ENCODE measurements at regions not wholly inside any gene's neighbourhood (a gene's known extent, or its start where the extent isn't known, plus 50 kb on each side); places are given as distances from the start of the nearest gene placed in this dataset.

GRCh38 chr1:186739515-186739914 is 59.3 kb upstream of the PTGS2 start:
- TF ChIP-seq REST (IDR thresholded peaks at IDR 0.05; ENCODE audit: insufficient replicate concordance, low read depth) (no peak), SPI1 (IDR thresholded peaks at IDR 0.05; ENCODE audit: borderline replicate concordance, low read depth) (no peak), CTCF (IDR thresholded peaks at IDR 0.05; ENCODE audit: insufficient read depth, low read length) (no peak), GABPA (IDR thresholded peaks at IDR 0.05; ENCODE audit: low read depth) (no peak), POLR2AphosphoS5 (IDR thresholded peaks at IDR 0.05; ENCODE audit: low read depth) (no peak)
- no peak overlapping the region for H3K27ac ChIP-seq (replicated peaks)
- H3K27me3 ChIP-seq (ENCODE audit: insufficient read depth, poor library complexity, severe bottlenecking) = no peaks in the 10 kb centered on the region
- no peak for DNase-seq (ENCODE audit: low read depth in 1 of 2, low spot score in 1 of 2)
- no peak overlapping the region for H3K4me3 ChIP-seq (replicated peaks; ENCODE audit: insufficient read depth, low read length)

GRCh38 chr1:186738926-186739325 is 58.7 kb upstream of the PTGS2 start:
- H3K4me3 ChIP-seq (replicated peaks; ENCODE audit: insufficient read depth, low read length) = no peak overlapping the region
- TF ChIP-seq REST (IDR thresholded peaks at IDR 0.05; ENCODE audit: insufficient replicate concordance, low read depth) (no peak), POLR2AphosphoS5 (IDR thresholded peaks at IDR 0.05; ENCODE audit: low read depth) (no peak), SPI1 (IDR thresholded peaks at IDR 0.05; ENCODE audit: borderline replicate concordance, low read depth) (no peak), GABPA (IDR thresholded peaks at IDR 0.05; ENCODE audit: low read depth) (no peak), CTCF (IDR thresholded peaks at IDR 0.05; ENCODE audit: insufficient read depth, low read length) (no peak)
- H3K27me3 ChIP-seq (ENCODE audit: insufficient read depth, poor library complexity, severe bottlenecking) = no peaks in the 10 kb centered on the region
- no peak overlapping the region for H3K27ac ChIP-seq (replicated peaks)
- DNase-seq (ENCODE audit: low read depth in 1 of 2, low spot score in 1 of 2) = no peak

DNA sequence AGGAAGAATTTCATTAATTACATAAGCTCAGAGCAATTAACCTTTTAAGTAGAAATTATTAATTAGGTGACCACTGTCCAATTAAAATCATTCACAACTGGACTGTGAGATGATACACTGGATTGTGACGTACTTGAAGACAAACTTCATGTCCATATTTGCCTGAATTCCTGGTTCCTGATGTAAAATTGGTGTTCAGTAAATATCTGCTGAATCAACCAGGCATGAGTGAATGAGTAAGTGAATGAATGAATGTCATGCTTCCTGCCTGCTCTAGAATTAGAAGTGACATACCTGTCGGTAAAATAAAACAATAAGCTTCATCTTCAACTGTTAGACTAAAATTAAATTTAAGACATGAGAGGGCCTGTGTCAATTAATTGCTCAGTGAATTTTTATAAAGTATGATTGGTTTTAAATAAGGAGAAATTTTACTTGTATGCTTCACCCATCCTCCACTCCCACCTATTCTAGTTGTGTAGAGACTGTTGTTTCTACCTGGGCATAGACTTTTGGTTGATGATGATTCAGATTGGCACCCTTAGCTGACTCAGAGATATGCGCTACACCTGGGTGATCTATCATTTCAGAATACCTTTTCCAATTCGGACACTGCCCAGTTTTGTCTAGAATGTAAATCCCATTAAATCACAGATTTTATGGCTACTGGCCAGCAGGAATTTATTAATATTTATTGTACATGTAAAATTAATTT is 56.9 kb upstream of the PTGS2 start:
- H3K27me3 ChIP-seq (ENCODE audit: insufficient read depth, poor library complexity, severe bottlenecking) = no peaks in the 10 kb centered on the region
- no peak overlapping the region for H3K4me3 ChIP-seq (replicated peaks; ENCODE audit: insufficient read depth, low read length)
- no peak for DNase-seq (ENCODE audit: low read depth in 1 of 2, low spot score in 1 of 2)
- no peak for TF ChIP-seq REST (IDR thresholded peaks at IDR 0.05; ENCODE audit: insufficient replicate concordance, low read depth)
- no peak for TF ChIP-seq GABPA (IDR thresholded peaks at IDR 0.05; ENCODE audit: low read depth)
- TF ChIP-seq SPI1 (IDR thresholded peaks at IDR 0.05; ENCODE audit: borderline replicate concordance, low read depth) = no peak
- TF ChIP-seq CTCF (IDR thresholded peaks at IDR 0.05; ENCODE audit: insufficient read depth, low read length) = no peak
- no peak for TF ChIP-seq POLR2AphosphoS5 (IDR thresholded peaks at IDR 0.05; ENCODE audit: low read depth)
- H3K27ac ChIP-seq (replicated peaks) = no peak overlapping the region

All from HL-60 (cell line).